Endothelial cell (in vitro differentiated cells): ENCODE measurements at regions not wholly inside any gene's neighbourhood (a gene's known extent, or its start where the extent isn't known, plus 50 kb on each side); places are given as distances from the start of the nearest gene placed in this dataset.

Experiments
- DNase-seq: peaks from one replicate; pipeline ENCODE4 v3.0.0; 2021; ENCODE audit warnings: low spot score
- H3K27ac Mint-ChIP-seq: one replicate; pipeline ENCODE4 v1.8.0; 2021; ENCODE audit warnings: mixed read lengths, inconsistent platforms; ENCODE audit not compliant: unreplicated experiment
- H3K27me3 Mint-ChIP-seq: one replicate; pipeline ENCODE4 v1.8.0; 2021; ENCODE audit warnings: mild to moderate bottlenecking, moderate library complexity, mixed read lengths, inconsistent platforms; ENCODE audit not compliant: unreplicated experiment
- H3K36me3 Mint-ChIP-seq: one replicate; pipeline ENCODE4 v1.8.0; 2021; ENCODE audit warnings: mild to moderate bottlenecking, low read depth, mixed read lengths, inconsistent platforms; ENCODE audit not compliant: unreplicated experiment
- H3K4me1 Mint-ChIP-seq: one replicate; pipeline ENCODE4 v1.8.0; 2021; ENCODE audit warnings: mild to moderate bottlenecking, mixed read lengths, inconsistent platforms; ENCODE audit not compliant: unreplicated experiment
- H3K4me3 Mint-ChIP-seq: one replicate; pipeline ENCODE4 v1.8.0; 2021; ENCODE audit warnings: mild to moderate bottlenecking, mixed read lengths, inconsistent platforms; ENCODE audit not compliant: unreplicated experiment
- H3K9me3 Mint-ChIP-seq: one replicate; pipeline ENCODE4 v1.8.0; 2021; ENCODE audit warnings: mixed read lengths, inconsistent platforms; ENCODE audit not compliant: unreplicated experiment
- CTCF ChIP-seq: fragments of 200-600 bp; sonication (generic); IDR thresholded peaks from one replicate; pipeline ENCODE4 v1.5.0; 2021; ENCODE audit warnings: antibody characterized with exemption; ENCODE audit not compliant: unreplicated experiment

- Mint-ChIP-seq H3K27me3 (no peaks in the 10 kb centered on the region), H3K4me1 (peaks cover 6% of the 10 kb centered on the region), H3K4me3 (no peak overlapping the region), H3K27ac (no peak overlapping the region), H3K9me3 (no peaks in the 10 kb centered on the region), H3K36me3 (peaks cover 3% of the 10 kb centered on the region)
- no peak for TF ChIP-seq CTCF
- DNase-seq, result no peak
Observed at GRCh38 chr9:107431461-107431860, 58.1 kb downstream of the KLF4 start.

GRCh38 chr9:107430071-107430470 is 59.5 kb downstream of the KLF4 start:
- Mint-ChIP-seq H3K4me3 (no peak overlapping the region), H3K27me3 (peaks cover 4% of the 10 kb centered on the region), H3K9me3 (no peaks in the 10 kb centered on the region), H3K27ac (no peak overlapping the region), H3K36me3 (peaks cover 3% of the 10 kb centered on the region), H3K4me1 (peaks cover 6% of the 10 kb centered on the region)
- DNase-seq, result no peak
- TF ChIP-seq CTCF, result no peak

- no peaks in the 10 kb centered on the region for H3K4me1 Mint-ChIP-seq
- no peak for DNase-seq
- no peaks in the 10 kb centered on the region for H3K9me3 Mint-ChIP-seq
- TF ChIP-seq CTCF, result no peak
- H3K27me3 Mint-ChIP-seq, result peaks cover 4% of the 10 kb centered on the region
- H3K27ac Mint-ChIP-seq, result no peak overlapping the region
- no peaks in the 10 kb centered on the region for H3K36me3 Mint-ChIP-seq
- H3K4me3 Mint-ChIP-seq, result no peak overlapping the region
Observed at GRCh38 chr9:107426126-107426525, 63.4 kb downstream of the KLF4 start.

GRCh38 chr9:107425101-107426025 is 64.2 kb downstream of the KLF4 start:
- DNase-seq, result peak; percentile 81
- H3K36me3 Mint-ChIP-seq, result no peaks in the 10 kb centered on the region
- TF ChIP-seq CTCF, result peak; percentile 98
- no peak overlapping the region for H3K27ac Mint-ChIP-seq
- H3K4me1 Mint-ChIP-seq, result no peaks in the 10 kb centered on the region
- no peak overlapping the region for H3K4me3 Mint-ChIP-seq
- H3K27me3 Mint-ChIP-seq, result peaks cover 4% of the 10 kb centered on the region
- H3K9me3 Mint-ChIP-seq, result no peaks in the 10 kb centered on the region

- H3K9me3 Mint-ChIP-seq, result no peaks in the 10 kb centered on the region
- no peak overlapping the region for H3K27ac Mint-ChIP-seq
- no peaks in the 10 kb centered on the region for H3K36me3 Mint-ChIP-seq
- peaks cover 4% of the 10 kb centered on the region for H3K27me3 Mint-ChIP-seq
- peaks cover 5% of the 10 kb centered on the region for H3K4me1 Mint-ChIP-seq
- no peak for DNase-seq
- H3K4me3 Mint-ChIP-seq, result no peak overlapping the region
- no peak for TF ChIP-seq CTCF
Observed at GRCh38 chr9:107423540-107423939, 66.0 kb downstream of the KLF4 start.
